Astrocyte of the spinal cord (primary cell): ENCODE measurements at regions not wholly inside any gene's neighbourhood (a gene's known extent, or its start where the extent isn't known, plus 50 kb on each side); places are given as distances from the start of the nearest gene placed in this dataset.

Experiments used
- DNase-seq: peaks from one replicate; pipeline ENCODE4 v3.0.0; 2011; ENCODE audit warnings: low read depth, low spot score
- H3K4me3 ChIP-seq: 2 replicates; pipeline ENCODE4 v1.5.1; 2011; ENCODE audit warnings: low read depth, mild to moderate bottlenecking, low read length, moderate library complexity
- in situ Hi-C: cut with HindIII; loops from 2 replicates; pipeline ENCODE4 v1.10.0; 2017; ENCODE audit warnings: low sequenced_read_pairs
- TF ChIP-seq, protein P1 (sequence below): IDR thresholded peaks from 2 replicates; pipeline ENCODE4 v1.5.1; 2012; ENCODE audit warnings: low read depth, mild to moderate bottlenecking, low read length, inconsistent platforms

DNA sequence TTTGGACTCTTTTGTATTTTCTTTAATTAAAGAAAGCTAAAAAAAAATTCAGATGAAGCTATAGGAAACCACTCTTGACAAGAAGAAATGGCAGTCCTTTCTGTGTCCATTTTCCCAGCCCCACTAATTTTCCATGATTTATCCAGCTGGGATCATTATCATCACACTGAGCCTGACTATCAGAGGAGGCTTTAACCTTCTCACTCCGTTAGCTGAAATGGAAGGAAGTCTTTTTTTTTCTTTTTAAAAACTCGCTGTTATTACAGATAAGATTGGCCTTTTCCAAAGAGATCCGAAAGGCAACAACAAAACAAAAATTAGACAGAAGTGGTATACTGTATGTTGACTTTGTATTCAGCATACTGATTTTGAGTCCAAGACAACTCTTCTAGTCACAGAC lies 366.2 kb upstream of the ROPN1 start:
- TF ChIP-seq, protein P1, sequence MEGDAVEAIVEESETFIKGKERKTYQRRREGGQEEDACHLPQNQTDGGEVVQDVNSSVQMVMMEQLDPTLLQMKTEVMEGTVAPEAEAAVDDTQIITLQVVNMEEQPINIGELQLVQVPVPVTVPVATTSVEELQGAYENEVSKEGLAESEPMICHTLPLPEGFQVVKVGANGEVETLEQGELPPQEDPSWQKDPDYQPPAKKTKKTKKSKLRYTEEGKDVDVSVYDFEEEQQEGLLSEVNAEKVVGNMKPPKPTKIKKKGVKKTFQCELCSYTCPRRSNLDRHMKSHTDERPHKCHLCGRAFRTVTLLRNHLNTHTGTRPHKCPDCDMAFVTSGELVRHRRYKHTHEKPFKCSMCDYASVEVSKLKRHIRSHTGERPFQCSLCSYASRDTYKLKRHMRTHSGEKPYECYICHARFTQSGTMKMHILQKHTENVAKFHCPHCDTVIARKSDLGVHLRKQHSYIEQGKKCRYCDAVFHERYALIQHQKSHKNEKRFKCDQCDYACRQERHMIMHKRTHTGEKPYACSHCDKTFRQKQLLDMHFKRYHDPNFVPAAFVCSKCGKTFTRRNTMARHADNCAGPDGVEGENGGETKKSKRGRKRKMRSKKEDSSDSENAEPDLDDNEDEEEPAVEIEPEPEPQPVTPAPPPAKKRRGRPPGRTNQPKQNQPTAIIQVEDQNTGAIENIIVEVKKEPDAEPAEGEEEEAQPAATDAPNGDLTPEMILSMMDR: no peak
- no peak for DNase-seq
- in situ Hi-C loops: no loop called here
- H3K4me3 ChIP-seq: no peak overlapping the region

DNA sequence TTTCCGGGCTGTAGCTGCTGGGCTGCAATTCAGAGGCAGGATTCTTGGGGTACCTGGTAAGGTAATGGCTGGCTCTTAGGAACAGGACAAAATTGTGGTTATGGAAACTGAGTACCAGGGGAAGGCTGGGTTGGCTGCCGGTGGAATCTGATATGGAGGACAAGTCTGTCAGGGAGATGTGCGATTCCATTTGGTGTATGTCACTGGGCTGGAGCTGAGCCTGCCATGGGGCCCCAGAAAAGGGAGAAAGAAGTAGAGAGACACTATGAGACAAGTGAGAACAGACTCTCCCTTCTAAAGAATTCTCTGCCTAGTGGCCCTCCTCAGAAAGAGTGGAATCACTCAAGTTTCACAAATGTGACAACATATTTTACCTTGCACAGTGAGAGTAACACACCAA lies 368.2 kb upstream of the ROPN1 start:
- H3K4me3 ChIP-seq: no peak overlapping the region
- in situ Hi-C loops: no loop called here
- no peak for DNase-seq
- TF ChIP-seq, protein P1: no peak

DNA sequence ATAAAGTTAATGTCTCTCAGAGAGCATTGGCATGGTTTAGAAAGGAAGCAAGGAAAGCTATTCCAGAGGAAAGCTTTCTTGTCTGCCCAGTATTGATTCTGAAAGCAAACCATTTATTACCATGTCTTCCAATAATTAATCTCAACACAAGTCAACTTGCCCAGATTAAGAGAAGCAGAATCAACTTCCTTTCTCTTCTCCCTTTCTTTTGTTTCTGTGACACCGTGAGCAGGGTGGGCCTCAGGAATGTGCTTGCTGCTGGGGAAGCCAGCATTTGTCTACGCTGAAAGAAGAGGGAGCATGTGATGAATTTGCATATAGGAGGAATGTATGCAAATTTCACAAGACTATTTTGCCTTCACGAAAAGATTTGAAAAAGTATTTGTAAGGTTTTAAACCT lies 368.6 kb upstream of the ROPN1 start:
- in situ Hi-C loops: no loop called here
- TF ChIP-seq, protein P1: no peak
- no peak overlapping the region for H3K4me3 ChIP-seq
- DNase-seq: no peak

DNA sequence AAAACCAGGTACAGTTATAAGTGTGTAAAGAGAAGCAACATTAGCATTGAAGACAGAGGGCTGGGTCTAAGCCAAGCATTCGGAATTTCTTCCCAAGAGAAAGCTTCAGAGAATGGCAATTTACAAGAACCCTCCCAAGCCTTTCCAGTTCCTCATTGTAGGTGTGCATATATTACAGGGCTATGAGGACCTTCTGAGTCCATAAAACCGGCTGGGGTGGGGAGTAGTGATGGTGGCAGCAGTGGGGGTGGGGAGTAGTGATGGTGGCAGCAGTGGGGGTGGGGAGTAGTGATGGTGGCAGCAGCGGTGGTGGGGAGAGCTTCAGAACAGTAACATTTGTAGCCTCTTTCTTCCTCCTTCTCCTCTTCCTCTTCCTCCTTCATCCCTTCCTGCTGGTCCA lies 368.7 kb upstream of the UMPS start:
- DNase-seq: no peak
- no peak overlapping the region for H3K4me3 ChIP-seq
- in situ Hi-C loops: no loop called here
- TF ChIP-seq, protein P1: no peak

DNA sequence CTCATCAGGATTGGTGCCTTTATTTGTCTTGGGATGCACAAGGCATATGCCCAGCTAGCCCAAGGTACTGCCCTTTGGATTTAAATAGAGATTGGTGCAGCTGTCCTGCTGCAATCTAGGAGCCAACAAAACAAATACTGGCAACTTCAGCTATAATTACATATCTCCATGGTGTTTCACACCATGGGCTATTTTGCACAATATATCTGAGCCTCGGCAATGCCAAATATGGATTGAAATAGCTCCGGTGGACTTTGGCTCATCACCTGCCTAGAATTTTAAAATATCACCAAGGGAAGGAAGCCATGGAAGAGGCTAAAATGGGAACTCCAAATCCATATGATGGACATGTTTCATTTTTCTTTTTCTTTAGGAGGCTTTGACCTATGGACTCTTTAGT lies 367.8 kb upstream of the UMPS start:
- DNase-seq: no peak
- TF ChIP-seq, protein P1: no peak
- no peak overlapping the region for H3K4me3 ChIP-seq
- in situ Hi-C loops: no loop called here

DNA sequence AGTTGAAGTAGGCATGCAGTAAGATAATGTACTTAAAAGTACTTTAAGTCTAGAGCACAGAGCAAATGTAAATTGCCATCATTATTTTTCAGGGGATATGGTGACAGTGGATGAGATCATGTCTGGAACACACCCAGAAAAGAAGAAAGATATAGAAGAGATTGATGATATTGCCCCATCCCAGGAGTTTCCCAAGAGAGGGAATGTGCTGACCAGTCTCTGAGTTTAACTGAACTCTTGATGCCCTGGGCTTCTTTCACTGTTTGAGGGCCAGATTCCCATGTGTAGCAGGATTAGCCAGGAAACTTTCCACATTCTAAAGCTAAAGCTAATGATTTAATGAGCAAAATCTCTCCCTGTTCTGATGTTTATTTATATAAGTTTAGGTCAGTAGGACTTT lies 366.8 kb upstream of the UMPS start:
- in situ Hi-C loops: no loop called here
- no peak overlapping the region for H3K4me3 ChIP-seq
- TF ChIP-seq, protein P1: no peak
- peak; percentile 28 for DNase-seq
